WTC11 (cell line): ENCODE measurements at regions not wholly inside any gene's neighbourhood (a gene's known extent, or its start where the extent isn't known, plus 50 kb on each side); places are given as distances from the start of the nearest gene placed in this dataset.

Source experiments
- CREB1 ChIP-seq: sonication (generic); formaldehyde crosslinking; IDR thresholded peaks from 2 replicates; pipeline ENCODE4 v1.8.0; 2023; ENCODE audit warnings: mild to moderate bottlenecking, missing genetic modification reagents
- SMAD3 ChIP-seq: sonication (generic); formaldehyde crosslinking; IDR thresholded peaks from 2 replicates; pipeline ENCODE4 v1.8.0; 2022; ENCODE audit warnings: missing genetic modification reagents, mild to moderate bottlenecking, borderline replicate concordance
- TF ChIP-seq, protein P1 (sequence below): fragments of 200-600 bp; IDR thresholded peaks from 2 replicates; pipeline ENCODE4 v1.8.0; 2022; ENCODE audit warnings: antibody characterized with exemption

DNA sequence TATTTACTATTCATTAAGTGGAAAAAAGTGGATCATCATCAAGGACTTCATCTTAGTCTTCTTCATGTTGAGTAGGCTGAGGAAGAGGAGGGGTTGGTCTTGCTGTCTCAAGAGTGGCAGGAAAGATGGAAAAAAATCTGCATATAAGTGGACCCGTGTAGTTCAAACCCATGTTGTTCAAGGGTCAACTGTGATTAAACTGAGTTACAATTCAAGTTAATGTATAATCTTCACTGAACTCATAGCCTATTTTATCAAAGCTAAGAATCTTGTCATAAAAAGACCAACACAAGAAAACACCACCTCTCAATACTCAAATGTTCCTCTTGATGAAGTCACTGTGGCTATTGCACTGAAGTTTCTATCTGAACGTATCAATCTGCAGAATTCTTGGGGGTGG is 260.2 kb downstream of the FNDC1 start:
- TF ChIP-seq, protein P1, sequence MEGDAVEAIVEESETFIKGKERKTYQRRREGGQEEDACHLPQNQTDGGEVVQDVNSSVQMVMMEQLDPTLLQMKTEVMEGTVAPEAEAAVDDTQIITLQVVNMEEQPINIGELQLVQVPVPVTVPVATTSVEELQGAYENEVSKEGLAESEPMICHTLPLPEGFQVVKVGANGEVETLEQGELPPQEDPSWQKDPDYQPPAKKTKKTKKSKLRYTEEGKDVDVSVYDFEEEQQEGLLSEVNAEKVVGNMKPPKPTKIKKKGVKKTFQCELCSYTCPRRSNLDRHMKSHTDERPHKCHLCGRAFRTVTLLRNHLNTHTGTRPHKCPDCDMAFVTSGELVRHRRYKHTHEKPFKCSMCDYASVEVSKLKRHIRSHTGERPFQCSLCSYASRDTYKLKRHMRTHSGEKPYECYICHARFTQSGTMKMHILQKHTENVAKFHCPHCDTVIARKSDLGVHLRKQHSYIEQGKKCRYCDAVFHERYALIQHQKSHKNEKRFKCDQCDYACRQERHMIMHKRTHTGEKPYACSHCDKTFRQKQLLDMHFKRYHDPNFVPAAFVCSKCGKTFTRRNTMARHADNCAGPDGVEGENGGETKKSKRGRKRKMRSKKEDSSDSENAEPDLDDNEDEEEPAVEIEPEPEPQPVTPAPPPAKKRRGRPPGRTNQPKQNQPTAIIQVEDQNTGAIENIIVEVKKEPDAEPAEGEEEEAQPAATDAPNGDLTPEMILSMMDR, result no peak
- TF ChIP-seq SMAD3 (CRISPR knock-in tag) (no peak), CREB1 (no peak)
